ENCODE measurements at regions not wholly inside any gene's neighbourhood (a gene's known extent, or its start where the extent isn't known, plus 50 kb on each side); places are given as distances from the start of the nearest gene placed in this dataset.

- Histone ChIP-seq H3K4me1 (ENCODE audit: control insufficient read depth in 2 of 3, insufficient read depth in 2 of 3, low read depth in 1 of 3, low read length in 3 of 3) (peaks cover 0 to 6% (median 5%) of the 10 kb centered on the region in 3 donors), H3K36me3 (ENCODE audit: control insufficient read depth in 2 of 3, insufficient read depth in 3 of 3, low read length in 3 of 3) (no peaks in the 10 kb centered on the region), H3K27me3 (ENCODE audit: control insufficient read depth, insufficient read depth, low read length) (no peaks in the 10 kb centered on the region), H3K9me3 (ENCODE audit: control insufficient read depth in 2 of 3, insufficient read depth in 1 of 3, low read length in 3 of 3) (no peaks in the 10 kb centered on the region), H3K4me3 (ENCODE audit: low read length in 3 of 3) (no peak overlapping the region), H3K9ac (ENCODE audit: low read length in 3 of 3) (no peak overlapping the region), H3K27ac (ENCODE audit: low read depth in 2 of 2, low read length in 2 of 2) (no peak overlapping the region)
- FAIRE-seq (no peak), DNase-seq (peak in 1 of 5 donors; percentile 5)
- intact Hi-C loops (cut with DNase I), result no loop called here
- no peak for TF ChIP-seq CTCF (IDR thresholded peaks at IDR 0.05; ENCODE audit: borderline replicate concordance, extremely low read depth, insufficient read depth)
Measured at GRCh38 chr5:34553581-34553980, 102.5 kb upstream of the RAI14 start.

- Histone ChIP-seq H3K27ac (ENCODE audit: low read depth in 2 of 2, low read length in 2 of 2) (no peak overlapping the region), H3K36me3 (ENCODE audit: control insufficient read depth in 2 of 3, insufficient read depth in 3 of 3, low read length in 3 of 3) (no peaks in the 10 kb centered on the region), H3K9me3 (ENCODE audit: control insufficient read depth in 2 of 3, insufficient read depth in 1 of 3, low read length in 3 of 3) (no peaks in the 10 kb centered on the region), H3K4me1 (ENCODE audit: control insufficient read depth in 2 of 3, insufficient read depth in 2 of 3, low read depth in 1 of 3, low read length in 3 of 3) (peaks cover 0 to 6% (median 5%) of the 10 kb centered on the region in 3 donors), H3K4me3 (ENCODE audit: low read length in 3 of 3) (no peak overlapping the region), H3K9ac (ENCODE audit: low read length in 3 of 3) (no peak overlapping the region), H3K27me3 (ENCODE audit: control insufficient read depth, insufficient read depth, low read length) (no peaks in the 10 kb centered on the region)
- intact Hi-C loops (cut with DNase I), result no loop called here
- TF ChIP-seq CTCF (IDR thresholded peaks at IDR 0.05; ENCODE audit: borderline replicate concordance, extremely low read depth, insufficient read depth), result no peak
- no peak for FAIRE-seq
- DNase-seq, result no peak
Measured at GRCh38 chr5:34554641-34555040, 101.5 kb upstream of the RAI14 start.

- FAIRE-seq, result no peak
Measured at GRCh38 chr5:34555699-34556508, 100.2 kb upstream of the RAI14 start.

More at GRCh38 chr5:34555699-34556508, 100.2 kb upstream of the RAI14 start:
- no peak for TF ChIP-seq CTCF (IDR thresholded peaks at IDR 0.05; ENCODE audit: borderline replicate concordance, extremely low read depth, insufficient read depth)
- Histone ChIP-seq H3K9ac (ENCODE audit: low read length in 3 of 3) (no peak overlapping the region), H3K9me3 (ENCODE audit: control insufficient read depth in 2 of 3, insufficient read depth in 1 of 3, low read length in 3 of 3) (no peaks in the 10 kb centered on the region), H3K36me3 (ENCODE audit: control insufficient read depth in 2 of 3, insufficient read depth in 3 of 3, low read length in 3 of 3) (no peaks in the 10 kb centered on the region), H3K4me3 (ENCODE audit: low read length in 3 of 3) (peak overlapping the region in 2 of 3 donors; percentile 5 to 25), H3K27ac (ENCODE audit: low read depth in 2 of 2, low read length in 2 of 2) (no peak overlapping the region), H3K4me1 (ENCODE audit: control insufficient read depth in 2 of 3, insufficient read depth in 2 of 3, low read depth in 1 of 3, low read length in 3 of 3) (peaks cover 0 to 6% (median 5%) of the 10 kb centered on the region in 3 donors), H3K27me3 (ENCODE audit: control insufficient read depth, insufficient read depth, low read length) (no peaks in the 10 kb centered on the region)
- DNase-seq, result peak in 1 of 5 donors; percentile 16
- intact Hi-C loops (cut with DNase I), result no loop called here
